ENCODE measurements at regions not wholly inside any gene's neighbourhood (a gene's known extent, or its start where the extent isn't known, plus 50 kb on each side); places are given as distances from the start of the nearest gene placed in this dataset.
"Not testable (repeated sequence)": the region's sequence is repeated elsewhere in the genome, so short reads cannot be mapped to it uniquely, and the experiment has no call there.

DNA sequence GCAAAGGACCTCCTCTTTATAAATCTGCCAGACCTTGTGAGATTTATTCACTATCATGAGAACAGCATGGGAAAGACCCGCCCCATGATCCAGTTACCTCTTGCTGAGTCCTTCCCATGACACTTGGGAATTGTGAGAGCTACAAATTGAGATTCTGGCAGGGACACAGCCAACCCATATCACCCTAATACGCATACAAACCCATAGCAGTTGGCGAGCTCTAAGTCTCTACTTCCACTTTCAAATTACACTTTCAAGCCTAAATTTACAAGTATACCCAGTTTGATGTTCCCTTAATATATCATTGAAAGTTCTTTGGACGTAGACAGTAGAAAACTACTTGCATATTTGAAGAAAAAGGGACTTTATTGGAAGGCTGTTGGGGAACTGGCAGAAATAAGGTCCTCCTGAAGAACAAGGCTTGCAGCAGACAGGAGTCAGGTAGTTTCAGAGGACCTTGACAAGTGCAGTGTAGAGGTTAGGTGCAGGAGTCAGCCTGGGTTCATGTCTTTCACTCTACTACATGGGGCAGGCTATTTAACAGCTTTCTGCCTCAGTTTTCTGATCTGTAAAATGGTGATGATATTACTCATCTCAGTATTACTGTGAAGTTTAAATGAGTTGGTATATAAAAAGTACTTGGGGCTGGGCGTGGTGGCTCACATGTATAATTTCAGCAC, 107.9 kb upstream of the EEF2KMT start:
- Histone ChIP-seq H3K27ac (ENCODE audit: insufficient read depth, low read length) (no peak overlapping the region), H3K4me2 (ENCODE audit: extremely low read depth, insufficient read depth, low read length) (no peak overlapping the region), H3K4me3 (replicated peaks in 1 of 4; ENCODE audit: control extremely low read depth in 1 of 4, insufficient read depth in 1 of 4, low read depth in 3 of 4, low read length in 4 of 4) (no peak overlapping the region), H3K79me2 (ENCODE audit: control insufficient read depth, insufficient read depth, low read length) (no peaks in the 10 kb centered on the region), H3K4me1 (ENCODE audit: control insufficient read depth, extremely low read depth, insufficient read depth, low read length) (no peaks in the 10 kb centered on the region), H3K27me3 (ENCODE audit: control insufficient read depth, insufficient read depth, low read length) (no peaks in the 10 kb centered on the region), H2AFZ (ENCODE audit: low read length) (no peak overlapping the region), H3K9me3 (ENCODE audit: control insufficient read depth, insufficient read depth, low read depth, low read length) (no peaks in the 10 kb centered on the region), H3K9ac (ENCODE audit: insufficient read depth, low read length) (no peak overlapping the region), H4K20me1 (ENCODE audit: control insufficient read depth, extremely low read depth, insufficient read depth, low read length) (no peaks in the 10 kb centered on the region), H3K36me3 (ENCODE audit: control insufficient read depth, insufficient read depth, low read length) (no peaks in the 10 kb centered on the region)
- no peak for TF ChIP-seq EZH2 (IDR thresholded peaks at IDR 0.05; ENCODE audit: low read length, missing control alignments)
- TF ChIP-seq, protein P1, sequence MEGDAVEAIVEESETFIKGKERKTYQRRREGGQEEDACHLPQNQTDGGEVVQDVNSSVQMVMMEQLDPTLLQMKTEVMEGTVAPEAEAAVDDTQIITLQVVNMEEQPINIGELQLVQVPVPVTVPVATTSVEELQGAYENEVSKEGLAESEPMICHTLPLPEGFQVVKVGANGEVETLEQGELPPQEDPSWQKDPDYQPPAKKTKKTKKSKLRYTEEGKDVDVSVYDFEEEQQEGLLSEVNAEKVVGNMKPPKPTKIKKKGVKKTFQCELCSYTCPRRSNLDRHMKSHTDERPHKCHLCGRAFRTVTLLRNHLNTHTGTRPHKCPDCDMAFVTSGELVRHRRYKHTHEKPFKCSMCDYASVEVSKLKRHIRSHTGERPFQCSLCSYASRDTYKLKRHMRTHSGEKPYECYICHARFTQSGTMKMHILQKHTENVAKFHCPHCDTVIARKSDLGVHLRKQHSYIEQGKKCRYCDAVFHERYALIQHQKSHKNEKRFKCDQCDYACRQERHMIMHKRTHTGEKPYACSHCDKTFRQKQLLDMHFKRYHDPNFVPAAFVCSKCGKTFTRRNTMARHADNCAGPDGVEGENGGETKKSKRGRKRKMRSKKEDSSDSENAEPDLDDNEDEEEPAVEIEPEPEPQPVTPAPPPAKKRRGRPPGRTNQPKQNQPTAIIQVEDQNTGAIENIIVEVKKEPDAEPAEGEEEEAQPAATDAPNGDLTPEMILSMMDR (conservative IDR thresholded peaks at IDR 0.05 in 1 of 2, IDR thresholded peaks at IDR 0.05 in 1 of 2; ENCODE audit: low read depth in 1 of 2, low read length in 2 of 2) = no peak
- DNase-seq (ENCODE audit: low read depth in 2 of 2) = no peak

DNA sequence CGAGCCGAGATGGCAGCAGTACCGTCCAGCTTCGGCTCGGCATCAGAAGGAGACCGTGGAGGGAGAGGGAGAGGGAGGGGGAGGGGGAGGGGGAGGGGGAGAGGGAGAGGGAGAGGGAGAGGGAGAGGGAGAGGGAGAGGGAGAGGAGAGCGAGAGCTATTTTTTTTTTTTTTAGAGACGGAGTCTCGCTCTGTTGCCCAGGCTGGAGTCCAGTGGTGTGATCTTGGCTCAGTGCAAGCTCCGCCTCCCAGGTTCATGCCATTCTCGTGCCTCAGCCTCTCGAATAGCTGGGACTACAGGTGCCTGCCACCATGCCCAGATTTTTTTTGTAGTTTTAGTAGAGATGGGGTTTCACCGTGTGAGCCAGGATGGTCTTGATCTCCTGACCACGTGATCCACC, 106.1 kb upstream of the EEF2KMT start:
- H2AFZ ChIP-seq (ENCODE audit: low read length); DNase-seq (ENCODE audit: low read depth in 2 of 2); H3K9me3 ChIP-seq (ENCODE audit: control insufficient read depth, insufficient read depth, low read depth, low read length); H4K20me1 ChIP-seq (ENCODE audit: control insufficient read depth, extremely low read depth, insufficient read depth, low read length); H3K9ac ChIP-seq (ENCODE audit: insufficient read depth, low read length); H3K27me3 ChIP-seq (ENCODE audit: control insufficient read depth, insufficient read depth, low read length); H3K36me3 ChIP-seq (ENCODE audit: control insufficient read depth, insufficient read depth, low read length); H3K4me3 ChIP-seq (replicated peaks in 1 of 4; ENCODE audit: control extremely low read depth in 1 of 4, insufficient read depth in 1 of 4, low read depth in 3 of 4, low read length in 4 of 4); H3K4me2 ChIP-seq (ENCODE audit: extremely low read depth, insufficient read depth, low read length); H3K79me2 ChIP-seq (ENCODE audit: control insufficient read depth, insufficient read depth, low read length); H3K4me1 ChIP-seq (ENCODE audit: control insufficient read depth, extremely low read depth, insufficient read depth, low read length); H3K27ac ChIP-seq (ENCODE audit: insufficient read depth, low read length): not testable (repeated sequence)

DNA sequence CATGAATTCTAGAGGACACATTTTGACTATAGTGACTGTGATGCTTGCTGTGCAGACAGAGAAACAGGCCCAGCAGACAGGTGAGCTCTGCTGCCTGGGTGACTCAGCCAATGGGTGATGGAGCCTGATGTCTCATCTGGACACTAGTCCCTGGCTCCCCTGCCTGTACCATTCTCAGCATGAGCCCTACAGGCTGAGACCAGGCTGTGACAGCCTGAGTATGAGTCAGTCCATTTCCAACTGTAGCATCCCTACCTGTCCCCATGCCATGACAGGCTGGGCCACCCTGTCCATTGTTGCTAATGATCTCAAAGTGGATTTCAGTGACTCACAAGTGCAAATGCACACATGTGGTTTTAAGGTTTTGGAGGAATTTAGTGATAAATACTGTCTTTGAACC, 102.5 kb upstream of the EEF2KMT start:
- Histone ChIP-seq H3K4me1 (ENCODE audit: control insufficient read depth, extremely low read depth, insufficient read depth, low read length) (no peaks in the 10 kb centered on the region), H3K79me2 (ENCODE audit: control insufficient read depth, insufficient read depth, low read length) (no peaks in the 10 kb centered on the region), H2AFZ (ENCODE audit: low read length) (no peak overlapping the region), H3K4me2 (ENCODE audit: extremely low read depth, insufficient read depth, low read length) (no peak overlapping the region), H3K9ac (ENCODE audit: insufficient read depth, low read length) (no peak overlapping the region), H3K36me3 (ENCODE audit: control insufficient read depth, insufficient read depth, low read length) (no peaks in the 10 kb centered on the region), H3K27me3 (ENCODE audit: control insufficient read depth, insufficient read depth, low read length) (no peaks in the 10 kb centered on the region), H4K20me1 (ENCODE audit: control insufficient read depth, extremely low read depth, insufficient read depth, low read length) (no peaks in the 10 kb centered on the region), H3K9me3 (ENCODE audit: control insufficient read depth, insufficient read depth, low read depth, low read length) (no peaks in the 10 kb centered on the region), H3K27ac (ENCODE audit: insufficient read depth, low read length) (no peak overlapping the region), H3K4me3 (replicated peaks in 1 of 4; ENCODE audit: control extremely low read depth in 1 of 4, insufficient read depth in 1 of 4, low read depth in 3 of 4, low read length in 4 of 4) (no peak overlapping the region)
- no peak for DNase-seq (ENCODE audit: low read depth in 2 of 2)
- TF ChIP-seq, protein P1 (conservative IDR thresholded peaks at IDR 0.05 in 1 of 2, IDR thresholded peaks at IDR 0.05 in 1 of 2; ENCODE audit: low read depth in 1 of 2, low read length in 2 of 2) = no peak
- TF ChIP-seq EZH2 (IDR thresholded peaks at IDR 0.05; ENCODE audit: low read length, missing control alignments) = no peak

All from fibroblast of lung (primary cell).